Upper lobe of right lung (tissue), 1 donor: ENCODE measurements at regions not wholly inside any gene's neighbourhood (a gene's known extent, or its start where the extent isn't known, plus 50 kb on each side); places are given as distances from the start of the nearest gene placed in this dataset.

ENCODE experiments used
- ATAC-seq: fragments of 200-7000 bp; cut with Tn5 transposase; one replicate; pipeline ENCODE4 v1.9.1; 2020; ENCODE audit warnings: mild to moderate bottlenecking, moderate library complexity
- DNase-seq: peaks from one replicate; pipeline ENCODE4 v3.0.0-alpha.2; 2020
- H3K27ac ChIP-seq: fragments of 200-600 bp; one replicate; pipeline ENCODE4 v1.8.0; 2022
- H3K27me3 ChIP-seq: fragments of 200-600 bp; one replicate; pipeline ENCODE4 v1.8.0; 2022; ENCODE audit warnings: mild to moderate bottlenecking
- H3K36me3 ChIP-seq: fragments of 200-600 bp; one replicate; pipeline ENCODE4 v1.8.0; 2022
- H3K4me1 ChIP-seq: fragments of 200-600 bp; one replicate; pipeline ENCODE4 v1.8.0; 2022
- H3K4me3 ChIP-seq: fragments of 200-600 bp; one replicate; pipeline ENCODE4 v1.8.0; 2022; ENCODE audit warnings: mild to moderate bottlenecking
- H3K9me3 ChIP-seq: fragments of 200-600 bp; one replicate; pipeline ENCODE4 v1.8.0; 2022
- intact Hi-C: fragments of 100-400 bp; cut with DNase I; formaldehyde crosslinking; loops from one replicate; pipeline ENCODE4 v1.11.0; 2022
- TF ChIP-seq, protein P1 (sequence below): fragments of 200-600 bp; IDR thresholded peaks from one replicate; pipeline ENCODE4 v1.8.0; 2022; ENCODE audit warnings: antibody characterized with exemption
- donor health status: DM: no; HTN: yes; CAD: no; lungs with severe emphysema.

DNA sequence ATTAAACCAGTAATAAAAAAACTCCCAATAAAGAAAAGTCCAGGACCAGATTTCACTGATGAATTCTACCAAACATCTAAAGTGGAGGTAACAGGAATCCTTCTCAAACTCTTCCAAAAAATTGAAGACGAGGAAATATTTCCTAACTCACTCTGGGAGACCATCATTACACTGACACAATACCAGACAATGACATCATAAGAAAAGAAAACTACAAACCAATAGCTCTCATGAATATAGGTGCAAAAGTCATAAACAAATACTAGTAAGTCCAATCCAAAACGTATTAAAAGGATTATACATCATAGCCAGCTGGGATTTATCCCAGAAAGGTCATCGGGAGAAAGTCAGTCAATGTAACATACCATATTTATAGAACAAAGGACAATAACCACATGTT, 94.0 kb upstream of the RAB18 start:
- TF ChIP-seq, protein P1, sequence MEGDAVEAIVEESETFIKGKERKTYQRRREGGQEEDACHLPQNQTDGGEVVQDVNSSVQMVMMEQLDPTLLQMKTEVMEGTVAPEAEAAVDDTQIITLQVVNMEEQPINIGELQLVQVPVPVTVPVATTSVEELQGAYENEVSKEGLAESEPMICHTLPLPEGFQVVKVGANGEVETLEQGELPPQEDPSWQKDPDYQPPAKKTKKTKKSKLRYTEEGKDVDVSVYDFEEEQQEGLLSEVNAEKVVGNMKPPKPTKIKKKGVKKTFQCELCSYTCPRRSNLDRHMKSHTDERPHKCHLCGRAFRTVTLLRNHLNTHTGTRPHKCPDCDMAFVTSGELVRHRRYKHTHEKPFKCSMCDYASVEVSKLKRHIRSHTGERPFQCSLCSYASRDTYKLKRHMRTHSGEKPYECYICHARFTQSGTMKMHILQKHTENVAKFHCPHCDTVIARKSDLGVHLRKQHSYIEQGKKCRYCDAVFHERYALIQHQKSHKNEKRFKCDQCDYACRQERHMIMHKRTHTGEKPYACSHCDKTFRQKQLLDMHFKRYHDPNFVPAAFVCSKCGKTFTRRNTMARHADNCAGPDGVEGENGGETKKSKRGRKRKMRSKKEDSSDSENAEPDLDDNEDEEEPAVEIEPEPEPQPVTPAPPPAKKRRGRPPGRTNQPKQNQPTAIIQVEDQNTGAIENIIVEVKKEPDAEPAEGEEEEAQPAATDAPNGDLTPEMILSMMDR: no peak
- H3K27me3 ChIP-seq: peaks cover 10% of the 10 kb centered on the region
- H3K4me3 ChIP-seq: no peak overlapping the region
- ATAC-seq (no peak), DNase-seq (no peak)
- intact Hi-C loops: no loop called here
- H3K9me3 ChIP-seq: no peaks in the 10 kb centered on the region
- H3K36me3 ChIP-seq: no peaks in the 10 kb centered on the region
- no peak overlapping the region for H3K27ac ChIP-seq
- H3K4me1 ChIP-seq: no peaks in the 10 kb centered on the region

DNA sequence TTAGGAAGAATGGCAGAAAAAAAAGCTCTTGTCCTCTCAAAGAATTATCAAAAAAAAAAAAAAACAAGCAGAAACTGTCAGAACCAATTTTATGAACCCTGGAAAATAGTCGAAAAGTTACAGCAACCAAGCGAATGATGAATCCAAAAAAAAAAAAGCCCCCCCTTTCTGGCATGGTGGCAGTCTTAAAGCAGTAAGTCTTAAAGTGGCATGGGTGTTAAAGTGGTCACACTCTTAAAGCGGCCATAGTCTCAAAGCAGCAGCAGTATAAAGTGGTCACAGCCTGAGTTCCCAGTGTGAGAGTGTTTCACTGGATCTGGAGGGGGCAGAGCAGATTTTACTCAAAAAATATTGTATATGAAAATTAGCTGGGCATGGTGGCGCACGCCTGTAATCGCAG, 96.8 kb upstream of the RAB18 start:
- ATAC-seq: no peak
- TF ChIP-seq, protein P1: no peak

DNA sequence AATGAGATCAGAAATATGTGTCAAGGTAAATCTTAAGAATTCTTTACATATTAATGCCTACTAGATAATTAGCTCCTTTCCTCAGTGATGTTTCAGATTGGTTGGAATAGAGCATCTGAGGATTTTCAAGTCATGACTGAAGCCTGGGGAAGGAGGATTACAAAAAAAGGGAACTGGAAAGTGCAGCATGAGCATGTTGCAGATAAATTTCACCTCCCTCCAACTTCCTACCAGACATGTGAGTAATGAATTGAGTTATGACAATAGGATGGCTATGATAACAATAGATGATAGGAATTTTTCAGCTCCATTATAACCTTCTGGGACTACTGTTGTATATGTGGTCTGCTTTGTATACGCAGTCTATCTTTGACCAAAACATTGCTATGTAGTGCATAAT, 104.2 kb upstream of the RAB18 start:
- intact Hi-C loops: no loop called here

More for the DNA sequence above, 96.8 kb upstream of the RAB18 start:
- no peaks in the 10 kb centered on the region for H3K4me1 ChIP-seq
- no peaks in the 10 kb centered on the region for H3K27me3 ChIP-seq
- no peak overlapping the region for H3K27ac ChIP-seq
- no peaks in the 10 kb centered on the region for H3K36me3 ChIP-seq
- no peak overlapping the region for H3K4me3 ChIP-seq
- no peak for DNase-seq
- intact Hi-C loops: no loop called here
- H3K9me3 ChIP-seq: no peaks in the 10 kb centered on the region

DNA sequence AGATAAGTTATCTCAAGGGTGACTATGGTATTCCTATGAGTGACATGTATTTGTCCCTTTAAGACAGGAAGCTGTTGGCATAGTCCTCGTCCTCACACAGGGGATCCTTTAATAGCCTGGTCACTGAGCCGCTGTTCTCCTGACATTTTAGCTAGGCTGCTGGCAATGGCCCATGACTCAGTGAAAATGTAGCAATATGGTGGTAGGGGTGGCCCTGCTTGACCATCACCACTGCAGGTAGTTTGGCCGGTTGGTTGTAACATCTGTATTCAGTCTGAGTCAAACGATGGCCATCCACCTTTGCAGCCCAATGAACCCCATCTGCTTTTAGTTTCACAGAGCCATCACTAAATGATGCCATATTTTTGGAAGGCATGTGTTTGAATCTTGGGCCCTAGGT, 110.1 kb upstream of the RAB18 start:
- DNase-seq (no peak), ATAC-seq (no peak)

More for the DNA sequence above, 104.2 kb upstream of the RAB18 start:
- Histone ChIP-seq H3K36me3 (no peaks in the 10 kb centered on the region), H3K27me3 (no peaks in the 10 kb centered on the region), H3K9me3 (no peaks in the 10 kb centered on the region), H3K4me1 (no peaks in the 10 kb centered on the region), H3K4me3 (no peak overlapping the region), H3K27ac (no peak overlapping the region)
- DNase-seq (no peak), ATAC-seq (no peak)
- TF ChIP-seq, protein P1: no peak

DNA sequence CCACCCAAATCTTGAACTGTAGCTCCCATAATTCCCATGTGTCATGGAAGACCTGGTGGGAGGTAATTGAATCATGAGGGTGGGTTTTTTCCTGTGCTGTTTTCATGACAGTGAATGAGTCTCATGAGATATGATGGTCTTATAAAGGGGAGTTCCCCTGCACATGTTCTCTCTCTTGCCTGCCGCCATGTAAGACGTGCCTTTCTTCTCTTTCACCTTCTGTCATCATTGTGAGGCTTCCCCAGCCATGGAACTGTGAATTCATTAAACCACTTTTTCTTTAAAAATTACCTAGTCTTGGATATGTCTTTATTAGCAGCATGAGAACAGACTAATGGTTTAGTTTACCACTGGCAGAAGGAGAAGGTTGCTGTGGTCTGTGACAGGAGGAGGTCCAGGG, 111.5 kb upstream of the RAB18 start:
- no peaks in the 10 kb centered on the region for H3K36me3 ChIP-seq
- TF ChIP-seq, protein P1: no peak
- H3K4me1 ChIP-seq: no peaks in the 10 kb centered on the region
- no peak overlapping the region for H3K4me3 ChIP-seq
- no peaks in the 10 kb centered on the region for H3K9me3 ChIP-seq
- ATAC-seq (no peak), DNase-seq (no peak)
- no peak overlapping the region for H3K27ac ChIP-seq
- H3K27me3 ChIP-seq: no peaks in the 10 kb centered on the region
- intact Hi-C loops: no loop called here

More for the DNA sequence above, 110.1 kb upstream of the RAB18 start:
- H3K27ac ChIP-seq: no peak overlapping the region
- no peaks in the 10 kb centered on the region for H3K36me3 ChIP-seq
- H3K4me3 ChIP-seq: no peak overlapping the region
- no peaks in the 10 kb centered on the region for H3K9me3 ChIP-seq
- no peaks in the 10 kb centered on the region for H3K27me3 ChIP-seq
- TF ChIP-seq, protein P1: no peak
- intact Hi-C loops: no loop called here
- no peaks in the 10 kb centered on the region for H3K4me1 ChIP-seq

DNA sequence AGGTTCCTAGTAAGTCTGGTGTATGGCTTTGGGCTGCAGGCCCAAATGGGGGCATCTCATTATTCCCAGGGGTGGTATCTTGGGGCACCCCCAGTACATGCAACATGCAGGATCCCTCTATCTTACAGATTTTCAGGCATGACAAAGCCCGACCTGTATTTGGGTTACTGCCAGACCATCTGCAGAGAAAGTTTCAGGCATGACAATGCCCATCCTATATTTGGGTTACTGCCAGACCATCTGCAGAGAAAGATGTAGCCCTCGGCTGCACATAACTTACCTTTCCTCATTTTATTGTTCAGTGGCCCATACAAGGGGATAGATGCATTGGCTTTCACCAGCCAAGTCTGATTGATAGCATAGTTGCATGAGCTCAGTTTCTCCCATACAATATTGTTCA, 112.2 kb upstream of the RAB18 start:
- H3K27me3 ChIP-seq: no peaks in the 10 kb centered on the region
- no peaks in the 10 kb centered on the region for H3K9me3 ChIP-seq
- no peak overlapping the region for H3K4me3 ChIP-seq
- no peak for ATAC-seq
- no peak for DNase-seq
- no peak overlapping the region for H3K27ac ChIP-seq
- no peaks in the 10 kb centered on the region for H3K4me1 ChIP-seq
- TF ChIP-seq, protein P1: no peak
- H3K36me3 ChIP-seq: no peaks in the 10 kb centered on the region
- intact Hi-C loops: no loop called here
